ENCODE measurements at regions not wholly inside any gene's neighbourhood (a gene's known extent, or its start where the extent isn't known, plus 50 kb on each side); places are given as distances from the start of the nearest gene placed in this dataset.

DNA sequence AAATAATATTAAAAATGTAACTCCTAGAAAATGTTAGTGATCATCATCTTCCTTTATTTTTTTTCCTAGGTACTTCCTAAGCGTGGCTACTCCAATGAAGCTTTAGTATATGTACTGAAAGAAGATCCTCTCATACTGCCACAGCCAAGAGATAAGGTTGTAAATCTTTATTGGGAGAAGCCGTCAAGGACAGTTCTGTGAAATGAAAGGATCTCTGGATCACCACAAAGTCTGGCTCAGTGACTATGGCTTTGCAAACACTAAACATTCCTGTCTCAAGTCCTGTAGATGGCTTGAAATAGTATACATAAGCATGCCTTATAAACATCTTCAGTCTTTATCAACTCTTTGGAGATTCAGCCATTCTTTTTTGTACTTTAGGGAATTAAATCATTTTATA, 61.2 kb upstream of the DPH5 start:
- TF ChIP-seq, protein P1, sequence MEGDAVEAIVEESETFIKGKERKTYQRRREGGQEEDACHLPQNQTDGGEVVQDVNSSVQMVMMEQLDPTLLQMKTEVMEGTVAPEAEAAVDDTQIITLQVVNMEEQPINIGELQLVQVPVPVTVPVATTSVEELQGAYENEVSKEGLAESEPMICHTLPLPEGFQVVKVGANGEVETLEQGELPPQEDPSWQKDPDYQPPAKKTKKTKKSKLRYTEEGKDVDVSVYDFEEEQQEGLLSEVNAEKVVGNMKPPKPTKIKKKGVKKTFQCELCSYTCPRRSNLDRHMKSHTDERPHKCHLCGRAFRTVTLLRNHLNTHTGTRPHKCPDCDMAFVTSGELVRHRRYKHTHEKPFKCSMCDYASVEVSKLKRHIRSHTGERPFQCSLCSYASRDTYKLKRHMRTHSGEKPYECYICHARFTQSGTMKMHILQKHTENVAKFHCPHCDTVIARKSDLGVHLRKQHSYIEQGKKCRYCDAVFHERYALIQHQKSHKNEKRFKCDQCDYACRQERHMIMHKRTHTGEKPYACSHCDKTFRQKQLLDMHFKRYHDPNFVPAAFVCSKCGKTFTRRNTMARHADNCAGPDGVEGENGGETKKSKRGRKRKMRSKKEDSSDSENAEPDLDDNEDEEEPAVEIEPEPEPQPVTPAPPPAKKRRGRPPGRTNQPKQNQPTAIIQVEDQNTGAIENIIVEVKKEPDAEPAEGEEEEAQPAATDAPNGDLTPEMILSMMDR (IDR thresholded peaks at IDR 0.05; ENCODE audit: low read length): no peak
- TF ChIP-seq EZH2 (optimal IDR thresholded peaks at IDR 0.05; ENCODE audit: low read depth, low read length) (no peak), EZH2phosphoT487 (IDR thresholded peaks at IDR 0.05; ENCODE audit: low read length) (no peak)

Data from MM.1S (cell line).